Loucy (cell line): ENCODE measurements at regions not wholly inside any gene's neighbourhood (a gene's known extent, or its start where the extent isn't known, plus 50 kb on each side); places are given as distances from the start of the nearest gene placed in this dataset.

Experiments used
- H2AFZ ChIP-seq: fragments of 200-600 bp; sonication (generic); 2 replicates; pipeline ENCODE4 v1.6.0; 2016; ENCODE audit warnings: antibody characterized with exemption, mild to moderate bottlenecking, low read length, moderate library complexity
- H3F3A ChIP-seq: fragments of 200-600 bp; 2 replicates; pipeline ENCODE4 v1.6.0; 2016; ENCODE audit warnings: antibody characterized with exemption, low read depth, mild to moderate bottlenecking
- H3K27me3 ChIP-seq: fragments of 200-600 bp; sonication (generic); 2 replicates; pipeline ENCODE4 v1.6.1; 2014; ENCODE audit warnings: low read length, mild to moderate bottlenecking; ENCODE audit not compliant: insufficient read depth, poor library complexity, severe bottlenecking
- H3K36me3 ChIP-seq: fragments of 200-600 bp; sonication (generic); 2 replicates; pipeline ENCODE4 v1.6.1; 2016; ENCODE audit warnings: low read length; ENCODE audit not compliant: insufficient read depth
- H3K4me1 ChIP-seq: fragments of 200-600 bp; sonication (generic); 2 replicates; pipeline ENCODE4 v1.5.1; 2014; ENCODE audit warnings: low read length, mild to moderate bottlenecking; ENCODE audit not compliant: insufficient read depth, poor library complexity, severe bottlenecking
- H3K4me2 ChIP-seq: fragments of 200-600 bp; sonication (generic); 2 replicates; pipeline ENCODE4 v1.6.0; 2014; ENCODE audit warnings: antibody characterized with exemption, low read length, low read depth, mild to moderate bottlenecking; ENCODE audit not compliant: poor library complexity, severe bottlenecking
- H3K4me3 ChIP-seq: fragments of 200-600 bp; sonication (generic); 2 replicates; pipeline ENCODE4 v1.5.1; 2014; ENCODE audit warnings: low read length, mild to moderate bottlenecking, mixed read lengths; ENCODE audit not compliant: poor library complexity, severe bottlenecking
- H3K79me2 ChIP-seq: fragments of 200-600 bp; sonication (generic); 2 replicates; pipeline ENCODE4 v1.6.1; 2014; ENCODE audit warnings: low read length; ENCODE audit not compliant: insufficient read depth
- H3K9ac ChIP-seq: fragments of 200-600 bp; sonication (generic); 2 replicates; pipeline ENCODE4 v1.6.0; 2014; ENCODE audit warnings: mild to moderate bottlenecking, low read depth, low read length, moderate library complexity; ENCODE audit not compliant: poor library complexity, severe bottlenecking
- H3K9me2 ChIP-seq: fragments of 200-600 bp; sonication (generic); replicated peaks from 2 replicates; pipeline ENCODE4 v1.6.1; 2016; ENCODE audit warnings: low read depth, low read length, mixed read lengths
- H3K9me3 ChIP-seq: fragments of 200-600 bp; sonication (generic); 2 replicates; pipeline ENCODE4 v1.6.1; 2014; ENCODE audit warnings: mild to moderate bottlenecking, antibody characterized with exemption, low read length, low read depth; ENCODE audit not compliant: insufficient read depth
- H4K20me1 ChIP-seq: fragments of 200-600 bp; sonication (generic); 2 replicates; pipeline ENCODE4 v1.6.0; 2014; ENCODE audit warnings: antibody characterized with exemption, low read length, mild to moderate bottlenecking; ENCODE audit not compliant: insufficient read depth, poor library complexity, severe bottlenecking
- CTCF ChIP-seq: fragments of 200-600 bp; sonication (generic); conservative IDR thresholded peaks from 2 replicates; pipeline ENCODE4 v1.5.1; 2014; ENCODE audit warnings: mild to moderate bottlenecking, antibody characterized with exemption, low read length
- EZH2phosphoT487 ChIP-seq: fragments of 200-600 bp; IDR thresholded peaks from 2 replicates; pipeline ENCODE4 v1.6.1; 2018; ENCODE audit warnings: antibody characterized with exemption, mild to moderate bottlenecking, moderate library complexity, borderline replicate concordance

- H3K9ac ChIP-seq, result no peak overlapping the region
- no peaks in the 10 kb centered on the region for H3K27me3 ChIP-seq
- H3K4me1 ChIP-seq, result no peaks in the 10 kb centered on the region
- H2AFZ ChIP-seq, result no peak overlapping the region
- H3K9me3 ChIP-seq, result no peaks in the 10 kb centered on the region
- no peaks in the 10 kb centered on the region for H3K9me2 ChIP-seq
- H3K4me2 ChIP-seq, result no peak overlapping the region
- H3F3A ChIP-seq, result no peaks in the 10 kb centered on the region
- TF ChIP-seq EZH2phosphoT487 (no peak), CTCF (no peak)
- H4K20me1 ChIP-seq, result no peaks in the 10 kb centered on the region
- no peak overlapping the region for H3K4me3 ChIP-seq
- no peaks in the 10 kb centered on the region for H3K79me2 ChIP-seq
- no peaks in the 10 kb centered on the region for H3K36me3 ChIP-seq
Observed at GRCh38 chr4:38378478-38378877, 285.5 kb upstream of the KLF3 start.

- H3K4me1 ChIP-seq, result no peaks in the 10 kb centered on the region
- H3F3A ChIP-seq, result no peaks in the 10 kb centered on the region
- TF ChIP-seq EZH2phosphoT487, result no peak
- no peak for TF ChIP-seq CTCF
Observed at GRCh38 chr4:38381788-38382187, 282.2 kb upstream of the KLF3 start.

GRCh38 chr4:38382520-38382919 lies 281.5 kb upstream of the KLF3 start:
- Histone ChIP-seq H2AFZ (no peak overlapping the region), H3K9me3 (no peaks in the 10 kb centered on the region), H3K9me2 (no peaks in the 10 kb centered on the region), H3K9ac (no peak overlapping the region), H3K27me3 (no peaks in the 10 kb centered on the region), H3K4me1 (no peaks in the 10 kb centered on the region), H3F3A (no peaks in the 10 kb centered on the region), H3K4me2 (no peak overlapping the region), H3K79me2 (no peaks in the 10 kb centered on the region), H3K36me3 (no peaks in the 10 kb centered on the region), H4K20me1 (no peaks in the 10 kb centered on the region), H3K4me3 (no peak overlapping the region)
- TF ChIP-seq CTCF (no peak), EZH2phosphoT487 (no peak)

More at GRCh38 chr4:38381788-38382187, 282.2 kb upstream of the KLF3 start:
- Histone ChIP-seq H3K4me2 (no peak overlapping the region), H2AFZ (no peak overlapping the region), H3K9ac (no peak overlapping the region), H3K27me3 (no peaks in the 10 kb centered on the region), H4K20me1 (no peaks in the 10 kb centered on the region), H3K9me2 (no peaks in the 10 kb centered on the region), H3K79me2 (no peaks in the 10 kb centered on the region), H3K9me3 (no peaks in the 10 kb centered on the region), H3K4me3 (no peak overlapping the region), H3K36me3 (no peaks in the 10 kb centered on the region)
